Stimulated activated CD8-positive, alpha-beta memory T cell treated with anti-CD3 and anti-CD28 coated beads, Interleukin-15, amount 100 ng/mL, for 4 hours (primary cell): ENCODE measurements at regions not wholly inside any gene's neighbourhood (a gene's known extent, or its start where the extent isn't known, plus 50 kb on each side); places are given as distances from the start of the nearest gene placed in this dataset.
"Not testable (repeated sequence)": the region's sequence is repeated elsewhere in the genome, so short reads cannot be mapped to it uniquely, and the experiment has no call there.

Experiments
- DNase-seq, 2 donors: peaks; one replicate each; pipeline ENCODE4 v3.0.0-alpha.2; 2020; ENCODE audit warnings: low read depth in 2 of 2

DNA sequence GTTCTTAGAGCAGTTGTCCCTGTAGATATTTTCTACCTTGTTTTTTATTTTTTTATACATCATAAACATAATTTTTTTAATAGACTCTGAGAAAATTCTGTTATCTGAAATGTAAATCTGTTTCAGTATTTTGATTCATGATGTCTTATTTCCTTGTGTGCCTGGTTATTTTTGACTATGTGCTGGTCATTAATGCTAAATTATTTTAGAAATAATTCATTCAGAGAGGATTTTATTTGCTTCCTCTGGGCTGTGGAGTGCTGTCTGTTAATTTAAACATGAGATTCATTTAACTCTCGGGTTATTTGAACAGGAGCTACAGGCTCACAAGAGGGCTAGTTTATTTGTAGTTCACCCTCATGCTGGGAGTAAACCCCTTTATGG is 124.3 kb upstream of the PITX1 start:
- DNase-seq = no peak

DNA sequence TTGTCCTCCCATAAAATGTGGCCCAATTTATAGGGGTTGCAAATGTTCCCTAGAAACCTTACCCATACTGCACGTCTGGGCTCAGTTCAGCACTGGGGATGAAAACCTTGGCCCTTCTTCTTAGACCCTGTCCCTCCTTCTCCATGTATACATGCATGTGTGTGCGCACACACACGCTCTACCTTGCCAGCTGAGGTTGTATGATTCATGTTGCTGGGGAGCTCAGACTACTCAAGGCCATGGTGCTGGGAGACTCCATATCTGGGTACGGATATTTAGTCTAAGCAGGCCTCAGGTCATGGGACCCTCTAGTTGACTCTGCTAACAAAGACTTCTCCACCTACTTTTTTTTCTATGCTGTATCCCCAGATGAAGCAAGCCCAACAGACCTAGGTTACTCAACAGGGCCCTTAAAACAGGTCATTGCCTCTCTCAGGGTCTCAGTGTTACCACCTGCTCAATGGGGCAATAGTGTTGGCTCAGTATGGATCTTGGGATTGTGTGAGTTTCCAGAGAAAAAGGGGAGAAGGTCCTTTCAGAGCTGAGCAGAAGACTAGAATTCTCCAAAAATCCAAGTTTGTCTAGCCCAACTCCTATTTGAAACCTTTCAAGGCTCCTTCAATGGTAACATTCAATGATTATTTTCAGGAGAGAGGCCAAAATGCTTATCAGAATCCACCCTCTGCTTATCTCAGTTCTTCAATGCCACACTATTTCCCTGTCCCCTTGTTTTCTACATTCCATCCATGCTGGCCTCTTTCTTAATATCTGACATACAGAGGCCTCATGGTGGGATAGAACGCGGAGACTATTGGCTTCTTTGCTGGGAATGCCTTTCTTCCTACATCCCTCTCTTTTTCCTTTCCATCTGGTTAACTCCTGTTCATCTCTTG is 123.6 kb upstream of the PITX1 start:
- DNase-seq = no peak

DNA sequence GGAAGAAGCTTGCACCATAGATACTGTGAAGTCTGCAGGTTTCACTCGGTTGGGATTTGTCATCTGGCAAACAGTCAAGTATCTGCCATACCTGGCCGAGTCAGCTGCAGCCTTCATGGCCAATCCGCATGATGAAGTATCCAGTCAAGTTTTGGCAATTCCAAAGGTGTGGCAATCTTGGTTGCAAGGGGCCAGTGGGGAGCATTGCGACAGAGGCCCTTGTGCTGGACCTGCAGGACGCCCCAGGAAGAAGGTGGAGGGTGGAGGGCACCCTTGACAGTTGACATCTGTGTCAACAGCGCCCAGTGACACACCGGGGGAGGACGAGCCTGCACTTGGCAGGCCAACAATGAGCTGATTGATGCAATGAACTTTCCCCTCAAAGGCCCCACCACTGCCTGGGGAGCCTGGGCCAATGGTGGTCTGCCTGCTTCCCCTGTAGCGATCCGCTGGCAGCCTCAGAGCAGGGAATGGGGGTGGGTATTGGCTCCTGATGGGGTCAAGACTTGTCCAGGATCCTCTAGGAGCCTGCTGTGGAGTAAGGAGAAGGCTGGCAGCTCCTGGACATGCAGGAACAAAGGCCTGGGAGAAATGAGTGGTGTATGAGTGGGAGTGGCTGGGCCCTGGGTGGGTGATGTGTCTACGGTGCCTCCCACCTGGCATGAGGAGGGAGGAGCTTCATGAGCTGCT is 122.8 kb upstream of the PITX1 start:
- DNase-seq = no peak

DNA sequence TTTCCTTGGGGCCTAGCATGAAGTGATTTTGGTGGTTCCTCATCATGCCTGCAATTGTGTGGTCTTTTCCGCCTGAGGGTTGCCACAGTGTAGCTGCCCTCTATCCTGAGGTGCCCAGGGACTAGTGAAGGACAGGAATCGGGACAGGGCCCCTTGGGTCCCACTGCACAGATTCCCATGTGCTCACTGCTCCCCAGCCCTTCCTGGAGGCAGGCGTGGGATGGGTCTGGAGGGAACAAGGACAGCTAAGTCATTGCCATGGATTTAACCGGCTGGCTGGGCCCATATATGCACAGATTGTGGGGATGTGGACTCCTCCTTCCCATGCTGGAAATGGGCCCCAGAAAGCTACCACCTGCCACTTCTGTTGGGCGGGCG is 122.3 kb upstream of the PITX1 start:
- DNase-seq = no peak

DNA sequence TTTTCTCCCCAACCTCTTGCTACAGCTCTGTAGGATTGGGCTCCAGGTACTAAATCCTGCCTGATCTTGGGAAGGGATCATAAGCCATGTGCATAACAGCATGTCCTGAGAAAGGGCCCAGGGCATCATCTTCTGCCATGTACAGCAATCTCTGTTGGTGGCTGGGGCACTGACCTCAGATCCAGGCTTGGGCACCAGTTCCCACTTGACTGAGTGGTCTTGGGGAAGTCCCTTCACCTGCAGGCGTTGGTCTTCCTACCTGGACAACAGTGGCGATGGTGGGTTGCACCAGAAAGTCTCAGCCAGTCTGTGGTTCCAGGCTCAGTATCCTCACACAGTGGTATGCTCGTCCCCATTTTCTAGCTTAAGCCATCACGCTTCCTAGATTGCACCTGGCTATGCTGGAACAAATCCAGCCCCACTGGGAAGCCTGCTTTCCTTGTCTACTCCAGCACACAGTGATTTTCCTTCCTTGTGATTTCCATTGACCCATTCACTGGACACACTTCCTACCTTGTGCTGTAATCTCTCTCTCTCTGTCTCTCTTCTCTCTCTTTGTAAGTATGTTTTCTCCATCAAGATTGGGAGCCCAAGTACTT is 121.7 kb upstream of the PITX1 start:
- no peak for DNase-seq

- no peak for DNase-seq
Observed at GRCh38 chr5:135154961-135155360, 120.9 kb upstream of the PITX1 start.

- DNase-seq = no peak
Observed at GRCh38 chr5:135154197-135154596, 120.2 kb upstream of the PITX1 start.

GRCh38 chr5:135153661-135154060 is 119.6 kb upstream of the PITX1 start:
- no peak for DNase-seq

DNA sequence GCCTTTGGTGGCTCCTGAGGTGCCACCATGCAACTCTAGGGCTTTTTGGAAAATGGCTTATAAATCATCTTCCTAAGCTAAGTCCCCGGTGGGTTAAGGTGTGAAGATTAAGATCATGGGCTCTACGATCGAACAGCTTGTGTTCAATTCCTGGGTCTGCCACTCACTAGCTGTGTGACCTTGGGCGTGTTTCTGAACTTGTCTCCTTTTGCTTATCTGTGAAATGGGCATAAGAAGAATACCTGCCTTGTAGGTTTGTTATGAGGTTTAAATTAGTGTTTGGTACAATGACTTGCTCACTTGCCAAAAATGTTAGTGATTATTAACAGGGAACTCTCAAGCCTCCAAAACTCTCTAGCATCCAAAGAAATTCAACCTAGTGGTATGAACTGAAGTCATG is 119.2 kb upstream of the PITX1 start:
- no peak for DNase-seq

GRCh38 chr5:135151660-135152059 is 117.6 kb upstream of the PITX1 start:
- DNase-seq = not testable (repeated sequence)

GRCh38 chr5:135151256-135151655 is 117.2 kb upstream of the PITX1 start:
- DNase-seq = no peak

DNA sequence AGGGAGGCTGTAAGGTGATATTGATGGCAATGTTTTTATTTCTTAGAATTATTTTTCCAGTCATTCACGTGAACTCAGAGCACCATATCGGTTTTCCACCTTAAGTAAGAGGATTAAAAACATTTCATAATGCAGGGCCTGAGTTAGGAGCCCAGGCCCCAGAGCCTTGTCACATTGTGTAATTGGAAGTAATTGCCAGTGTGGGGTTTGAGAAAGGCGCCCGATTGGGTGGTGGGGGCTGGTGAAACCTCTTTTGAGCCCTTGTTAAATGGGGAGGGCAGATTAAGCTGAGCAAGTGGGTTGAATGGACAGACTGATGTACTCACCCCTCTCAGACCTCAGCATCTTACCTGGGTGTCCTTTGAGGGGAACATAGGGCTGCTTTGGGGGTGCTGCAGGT is 116.7 kb upstream of the PITX1 start:
- DNase-seq = no peak

GRCh38 chr5:135149956-135150723 is 116.1 kb upstream of the PITX1 start:
- DNase-seq = no peak

DNA sequence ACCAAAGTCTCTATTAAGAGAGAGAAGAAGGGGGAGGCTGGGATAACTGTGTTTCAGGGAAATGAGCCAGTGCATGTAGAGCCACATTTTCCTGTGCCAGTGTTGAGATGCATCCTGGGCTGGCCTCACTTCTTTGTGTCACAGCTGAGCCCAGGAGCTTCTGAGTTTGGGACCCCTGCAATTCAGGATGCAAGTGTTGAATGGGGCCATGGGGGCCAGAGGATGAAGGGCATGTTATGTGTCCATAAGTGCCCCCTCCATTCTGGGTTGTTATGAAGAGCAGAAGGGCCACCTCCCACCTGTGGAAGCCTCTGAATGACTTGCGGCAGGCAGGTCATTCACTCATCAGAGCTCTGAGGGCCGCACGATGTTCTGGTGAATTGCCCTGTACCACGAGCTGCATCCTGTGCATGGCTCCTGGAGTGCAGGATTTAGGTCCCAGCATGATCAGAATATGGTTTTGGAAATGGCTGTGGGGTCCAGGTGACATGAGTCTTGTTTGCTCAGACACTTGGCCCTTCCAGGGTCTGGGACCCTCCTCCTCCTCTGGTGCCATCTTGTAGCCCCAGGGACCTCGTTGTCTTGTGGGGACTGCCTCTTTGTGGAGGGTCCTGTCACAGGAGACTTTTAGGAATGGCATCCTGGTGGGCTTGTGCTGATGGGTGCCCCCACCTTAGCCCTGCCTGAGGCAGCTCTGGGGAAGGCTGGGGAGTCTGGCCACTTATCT is 115.4 kb upstream of the PITX1 start:
- DNase-seq = no peak

DNA sequence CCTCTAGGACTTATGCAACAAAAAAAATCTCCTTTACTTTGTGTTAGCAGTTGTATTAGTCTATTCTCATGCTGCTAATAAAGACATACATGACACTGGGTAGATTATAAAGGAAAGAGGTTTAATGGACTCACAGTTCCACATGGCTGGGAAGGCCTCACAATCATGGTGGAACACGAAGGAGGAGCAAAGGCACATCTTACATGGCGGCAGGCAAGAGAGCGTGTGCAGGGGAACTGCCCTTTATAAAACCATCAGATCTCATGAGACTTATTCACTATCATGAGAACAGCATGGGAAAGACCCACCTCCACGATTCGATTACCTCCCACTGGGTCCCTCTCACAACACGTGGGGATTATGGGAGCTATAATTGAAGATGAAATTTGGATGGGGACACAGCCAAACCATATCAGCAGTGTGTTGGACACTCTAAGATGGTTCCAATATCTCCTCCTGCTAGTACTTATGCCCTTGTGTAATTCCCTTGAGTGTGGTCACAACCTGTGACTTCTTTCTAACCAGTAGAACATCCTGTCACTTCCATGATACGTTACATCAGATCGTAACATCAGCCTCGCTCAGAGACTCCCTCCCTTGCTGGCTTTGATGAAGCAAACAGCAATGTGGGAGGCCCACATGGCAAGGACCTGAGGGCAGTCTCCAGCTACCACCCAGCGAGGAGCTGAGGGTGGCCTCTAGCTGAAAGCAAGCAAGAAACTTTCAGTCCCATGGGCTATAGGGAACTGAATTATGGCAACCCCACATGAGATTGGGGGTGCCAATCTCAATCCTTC is 113.5 kb upstream of the PITX1 start:
- no peak for DNase-seq

- DNase-seq = no peak
Observed at GRCh38 chr5:135145985-135146384, 112.0 kb upstream of the PITX1 start.

DNA sequence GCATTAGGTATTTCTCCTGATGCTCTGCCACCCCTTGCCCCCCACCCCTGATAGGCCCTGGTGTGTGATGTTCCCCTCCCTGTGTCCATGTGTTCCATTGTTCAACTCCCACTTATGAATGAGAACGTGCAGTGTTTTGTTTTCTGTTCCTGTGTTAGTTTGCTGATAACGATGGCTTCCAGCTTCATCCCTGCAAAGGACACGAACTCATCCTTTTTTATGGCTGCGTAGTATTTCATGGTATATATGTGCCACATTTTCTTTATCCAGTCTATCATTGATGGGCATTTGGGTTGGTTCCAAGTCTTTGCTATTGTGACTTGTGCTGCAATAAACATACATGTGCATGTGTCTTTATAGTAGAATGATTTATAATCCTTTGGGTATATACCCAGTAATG is 109.7 kb upstream of the PITX1 start:
- DNase-seq = not testable (repeated sequence)

GRCh38 chr5:135141303-135142268 is 107.6 kb upstream of the PITX1 start:
- no peak for DNase-seq

DNA sequence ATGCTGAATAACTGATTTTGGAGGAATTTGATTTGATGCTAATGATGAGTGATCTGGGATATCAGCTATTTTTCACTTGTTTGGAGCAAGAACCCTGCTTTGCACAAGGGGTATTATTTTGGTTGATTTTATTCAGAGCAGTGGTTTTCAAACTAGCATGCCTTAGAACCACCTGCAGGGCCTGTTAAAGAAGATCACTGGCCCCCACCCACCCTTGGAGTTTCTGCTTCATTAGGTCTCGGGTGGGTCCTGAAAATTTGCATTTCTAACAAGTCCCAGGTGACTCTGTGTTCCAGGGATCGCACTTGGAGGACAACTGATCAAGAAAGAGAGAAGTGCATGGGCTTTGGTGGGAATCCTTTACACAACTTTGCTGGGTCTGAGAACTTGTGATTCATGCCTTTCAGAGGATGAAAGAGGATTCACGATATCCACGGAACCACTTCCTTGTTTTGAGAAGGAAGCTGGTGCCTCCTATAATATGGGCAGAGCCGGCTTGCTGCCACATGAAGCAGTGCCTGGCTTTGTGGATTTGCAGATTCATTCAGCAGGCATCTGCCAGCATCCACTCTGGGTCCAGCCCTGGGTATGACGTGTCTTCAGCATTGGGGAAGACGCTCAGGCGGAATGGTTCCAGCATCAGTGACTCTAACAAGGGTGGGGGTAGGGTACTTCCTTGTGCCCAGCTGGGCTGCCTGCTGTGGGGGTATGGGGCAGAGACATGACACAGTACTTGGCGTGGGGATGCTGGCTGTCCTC is 106.6 kb upstream of the PITX1 start:
- DNase-seq = no peak
